ENCODE measurements at regions not wholly inside any gene's neighbourhood (a gene's known extent, or its start where the extent isn't known, plus 50 kb on each side); places are given as distances from the start of the nearest gene placed in this dataset.
"Not testable (repeated sequence)": the region's sequence is repeated elsewhere in the genome, so short reads cannot be mapped to it uniquely, and the experiment has no call there.

GRCh38 chr12:9543341-9543740, 64.4 kb downstream of the KLRB1 start:
- in situ Hi-C loops (cut with MboI; ENCODE audit: low pct_unique_long_range_greater_than_20kb, low sequenced_read_pairs); DNase-seq: not testable (repeated sequence)

- in situ Hi-C loops (cut with MboI; ENCODE audit: low pct_unique_long_range_greater_than_20kb, low sequenced_read_pairs); DNase-seq: not testable (repeated sequence)
These were observed 64.9 kb downstream of the KLRB1 start for GRCh38 chr12:9542827-9543226.

DNA sequence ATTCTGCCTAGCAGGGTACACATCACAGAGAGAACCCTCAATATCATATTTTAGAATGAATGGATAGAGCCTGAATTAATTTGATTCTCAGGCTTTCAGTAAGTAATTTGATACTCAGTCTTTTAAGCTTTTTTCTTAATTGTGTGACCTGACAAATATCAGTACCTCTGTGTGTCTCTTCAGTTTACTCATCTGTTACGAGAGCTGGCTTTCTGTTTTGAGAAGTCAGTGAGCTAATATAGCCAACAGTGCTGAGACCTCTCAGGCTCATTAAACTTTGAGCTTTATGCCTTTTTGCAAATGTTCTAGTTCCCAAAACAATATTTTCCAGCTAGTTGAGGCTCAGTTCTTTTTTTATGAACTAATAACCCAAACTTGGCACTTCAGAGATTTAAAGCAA, 91.8 kb downstream of the KLRB1 start:
- DNase-seq; in situ Hi-C loops (cut with MboI; ENCODE audit: low pct_unique_long_range_greater_than_20kb, low sequenced_read_pairs): not testable (repeated sequence)

DNA sequence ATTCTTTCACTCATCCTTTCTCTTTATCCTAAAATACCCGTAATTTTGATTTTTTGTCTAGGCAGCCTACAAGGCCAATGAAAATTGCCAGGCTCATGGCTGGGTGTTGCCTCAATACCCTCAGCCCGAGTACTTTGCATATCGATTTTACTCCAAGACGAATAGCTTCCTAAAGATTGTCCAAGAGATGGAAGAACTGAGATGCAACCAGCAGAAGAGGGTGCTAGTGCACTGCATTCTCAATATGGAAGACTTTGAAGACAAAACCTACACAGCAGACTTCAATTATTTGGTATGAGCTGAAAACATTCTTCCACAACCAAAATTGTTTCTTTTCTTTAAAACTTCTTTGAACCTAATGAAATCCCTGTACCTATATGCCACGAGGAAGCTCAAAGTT, 95.0 kb downstream of the KLRB1 start:
- in situ Hi-C loops (cut with MboI; ENCODE audit: low pct_unique_long_range_greater_than_20kb, low sequenced_read_pairs) = not testable (repeated sequence)

GRCh38 chr12:9510392-9511011, 97.2 kb downstream of the KLRB1 start:
- peak; percentile 16 for DNase-seq
- in situ Hi-C loops (cut with MboI; ENCODE audit: low pct_unique_long_range_greater_than_20kb, low sequenced_read_pairs) = not testable (repeated sequence)

More for the DNA sequence above, 95.0 kb downstream of the KLRB1 start:
- peak; percentile 16 for DNase-seq

GRCh38 chr12:9509464-9510161, 98.1 kb downstream of the KLRB1 start:
- DNase-seq = no peak
- in situ Hi-C loops (cut with MboI; ENCODE audit: low pct_unique_long_range_greater_than_20kb, low sequenced_read_pairs) = no loop called here

- in situ Hi-C loops (cut with MboI; ENCODE audit: low pct_unique_long_range_greater_than_20kb, low sequenced_read_pairs) = no loop called here
These were observed 101.0 kb downstream of the KLRB1 start for GRCh38 chr12:9506746-9507145.

GRCh38 chr12:9503384-9503783, 104.3 kb downstream of the KLRB1 start:
- in situ Hi-C loops (cut with MboI; ENCODE audit: low pct_unique_long_range_greater_than_20kb, low sequenced_read_pairs); DNase-seq: not testable (repeated sequence)

More at GRCh38 chr12:9506746-9507145, 101.0 kb downstream of the KLRB1 start:
- no peak for DNase-seq

DNA sequence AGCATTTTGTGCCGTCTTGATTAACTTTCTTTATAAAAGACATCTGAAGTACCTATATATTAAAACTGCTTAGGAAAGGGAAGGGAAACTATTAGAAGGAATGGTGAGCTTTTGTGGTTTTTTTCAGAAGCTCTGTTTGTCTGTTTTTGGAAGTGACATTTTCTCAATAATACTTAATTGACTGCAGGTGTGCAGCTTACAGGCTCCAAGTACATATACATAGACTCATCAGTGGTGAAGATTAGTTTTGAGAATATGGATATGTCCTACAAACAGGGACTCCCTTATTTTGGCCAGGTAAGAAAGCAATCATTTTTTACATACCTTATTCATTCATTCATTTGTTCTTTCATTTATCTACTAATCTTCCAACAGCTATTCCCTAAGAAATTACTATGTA, 104.9 kb downstream of the KLRB1 start:
- in situ Hi-C loops (cut with MboI; ENCODE audit: low pct_unique_long_range_greater_than_20kb, low sequenced_read_pairs); DNase-seq: not testable (repeated sequence)

GRCh38 chr12:9493325-9493724, 114.4 kb downstream of the KLRB1 start:
- in situ Hi-C loops (cut with MboI; ENCODE audit: low pct_unique_long_range_greater_than_20kb, low sequenced_read_pairs); DNase-seq: not testable (repeated sequence)

DNA sequence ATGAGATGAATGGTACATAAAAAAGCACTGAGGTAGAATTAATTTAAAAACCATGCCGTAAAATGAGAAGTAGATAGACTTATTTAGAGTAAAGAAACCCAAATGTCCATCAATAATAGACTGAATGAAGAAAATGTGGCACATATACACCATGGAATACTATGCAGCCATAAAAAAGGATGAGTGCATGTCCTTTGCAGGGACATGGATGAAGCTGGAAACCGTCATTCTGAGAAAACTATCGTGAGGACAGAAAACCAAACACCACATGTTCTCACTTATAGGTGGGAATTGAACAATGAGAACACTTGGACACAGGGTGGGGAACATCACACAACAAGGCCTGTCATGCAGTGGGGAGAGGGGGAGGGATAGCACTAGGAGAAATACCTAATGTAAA, 126.4 kb downstream of the KLRB1 start:
- in situ Hi-C loops (cut with MboI; ENCODE audit: low pct_unique_long_range_greater_than_20kb, low sequenced_read_pairs) = not testable (repeated sequence)

DNA sequence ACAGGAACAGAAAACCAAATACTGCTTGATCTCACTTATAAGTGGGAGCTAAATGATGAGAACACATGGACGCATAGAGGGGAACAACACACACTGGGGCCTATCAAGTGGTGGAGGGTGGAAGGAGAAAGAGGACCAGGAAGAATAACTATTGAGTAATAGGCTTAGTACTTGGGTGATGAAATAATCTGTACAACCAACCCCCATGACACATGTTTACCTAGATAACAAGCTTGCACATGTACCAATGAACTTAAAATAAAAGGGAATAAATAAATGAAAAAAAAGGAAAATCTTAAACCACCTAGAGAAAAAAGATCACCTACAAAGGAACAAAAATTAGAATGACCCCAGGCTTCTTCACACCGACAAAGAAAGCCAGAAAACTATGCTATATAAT, 133.5 kb downstream of the KLRB1 start:
- not testable (repeated sequence) for DNase-seq

More for the DNA sequence above, 126.4 kb downstream of the KLRB1 start:
- DNase-seq = not testable (repeated sequence)

DNA sequence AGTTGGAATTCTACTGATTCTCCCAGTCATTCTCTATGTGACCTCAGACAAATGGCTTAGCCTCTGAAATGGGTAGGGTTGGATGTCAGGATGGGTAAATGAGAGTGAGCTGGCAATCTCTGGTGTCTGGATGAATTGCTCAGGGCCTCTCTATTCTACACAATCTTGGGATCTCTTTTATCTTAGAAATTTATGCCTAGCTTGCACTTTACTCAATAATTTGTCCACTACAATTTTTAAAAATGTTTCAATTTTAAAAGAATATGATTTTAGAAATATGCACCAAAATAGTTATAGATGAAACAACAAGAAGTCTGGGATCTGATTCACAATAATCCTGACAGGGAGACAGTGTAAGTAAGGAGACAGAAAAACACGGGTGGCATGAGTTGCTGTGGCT, 134.1 kb downstream of the KLRB1 start:
- DNase-seq; in situ Hi-C loops (cut with MboI; ENCODE audit: low pct_unique_long_range_greater_than_20kb, low sequenced_read_pairs): not testable (repeated sequence)

More for the DNA sequence above, 133.5 kb downstream of the KLRB1 start:
- in situ Hi-C loops (cut with MboI; ENCODE audit: low pct_unique_long_range_greater_than_20kb, low sequenced_read_pairs) = not testable (repeated sequence)

GRCh38 chr12:9471501-9471900, 136.2 kb downstream of the KLRB1 start:
- DNase-seq; in situ Hi-C loops (cut with MboI; ENCODE audit: low pct_unique_long_range_greater_than_20kb, low sequenced_read_pairs): not testable (repeated sequence)

DNA sequence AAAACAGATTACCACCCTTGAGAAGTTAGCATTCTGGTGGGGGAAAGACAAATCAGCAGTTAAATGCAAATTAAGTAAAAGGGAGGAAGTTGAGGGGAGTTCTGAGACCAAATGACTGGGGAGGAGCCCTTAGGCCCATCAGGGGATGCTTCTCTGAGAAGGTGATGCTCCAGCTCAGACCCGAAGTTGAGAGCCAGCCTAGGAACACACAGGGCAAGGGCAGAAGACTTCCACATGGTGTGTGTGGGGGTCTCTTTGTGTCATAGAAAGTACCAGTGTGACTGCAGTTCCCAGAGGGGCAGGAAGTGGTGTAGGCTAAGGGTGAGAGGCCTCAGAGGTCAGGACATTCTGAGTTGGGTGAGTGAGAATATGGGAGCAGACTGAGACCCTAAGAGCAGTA, 137.3 kb downstream of the KLRB1 start:
- in situ Hi-C loops (cut with MboI; ENCODE audit: low pct_unique_long_range_greater_than_20kb, low sequenced_read_pairs); DNase-seq: not testable (repeated sequence)

- in situ Hi-C loops (cut with MboI; ENCODE audit: low pct_unique_long_range_greater_than_20kb, low sequenced_read_pairs) = not testable (repeated sequence)
These were observed 137.8 kb downstream of the KLRB1 start for GRCh38 chr12:9469956-9470355.

DNA sequence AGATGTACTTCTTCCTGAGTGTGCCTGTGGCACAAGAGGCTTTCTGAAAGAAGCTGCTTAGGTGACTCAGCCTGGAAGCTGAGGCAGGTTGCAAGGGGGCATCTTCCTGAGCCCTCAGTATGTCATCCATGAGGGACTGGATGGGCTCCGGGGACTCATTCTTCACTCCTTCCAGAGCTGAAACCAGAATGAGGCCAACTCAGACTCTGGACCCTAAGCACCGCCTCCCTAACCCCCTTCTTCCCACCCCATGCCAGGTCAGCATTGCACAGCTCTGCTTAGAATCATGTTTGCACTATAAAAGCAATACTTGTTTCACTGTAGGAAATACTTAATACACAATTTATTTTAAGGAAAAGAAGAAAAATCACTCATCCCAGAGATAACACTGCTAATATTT, 138.3 kb downstream of the KLRB1 start:
- DNase-seq; in situ Hi-C loops (cut with MboI; ENCODE audit: low pct_unique_long_range_greater_than_20kb, low sequenced_read_pairs): not testable (repeated sequence)

More at GRCh38 chr12:9469956-9470355, 137.8 kb downstream of the KLRB1 start:
- not testable (repeated sequence) for DNase-seq

GRCh38 chr12:9468998-9469397, 138.7 kb downstream of the KLRB1 start:
- in situ Hi-C loops (cut with MboI; ENCODE audit: low pct_unique_long_range_greater_than_20kb, low sequenced_read_pairs) = not testable (repeated sequence)
- peak; percentile 68 for DNase-seq

- DNase-seq; in situ Hi-C loops (cut with MboI; ENCODE audit: low pct_unique_long_range_greater_than_20kb, low sequenced_read_pairs): not testable (repeated sequence)
These were observed 139.6 kb downstream of the KLRB1 start for GRCh38 chr12:9468144-9468543.

- in situ Hi-C loops (cut with MboI; ENCODE audit: low pct_unique_long_range_greater_than_20kb, low sequenced_read_pairs) = no loop called here
- DNase-seq = no peak
These were observed 143.3 kb downstream of the KLRB1 start for GRCh38 chr12:9464408-9464807.
